H1 (cell line): ENCODE measurements at regions not wholly inside any gene's neighbourhood (a gene's known extent, or its start where the extent isn't known, plus 50 kb on each side); places are given as distances from the start of the nearest gene placed in this dataset.

Experiments used
- CTCF ChIA-PET: fragments of 300-600 bp; sonication (Branson Sonifier 250); formaldehyde crosslinking; loops from one replicate; lab custom pipeline; 2021; ENCODE audit not compliant: partially characterized antibody; lab: Charles Lee
- POLR2A ChIA-PET: fragments of 300-600 bp; sonication (Branson Sonifier 250); formaldehyde crosslinking; loops from one replicate; lab custom pipeline; 2021; ENCODE audit warnings: inconsistent platforms; ENCODE audit not compliant: partially characterized antibody; lab: Charles Lee
- DNase-seq, 2 experiments: peaks; one replicate each; pipeline versions ENCODE4 v3.0.0 to v3.0.0-alpha.2; 2010 to 2022; ENCODE audit warnings: low spot score in 2 of 2, low read depth in 1 of 2, mixed read lengths in 1 of 2
- FAIRE-seq: peaks from 2 replicates; lab custom pipeline; 2011; peaks lifted over from hg19 to GRCh38; lab: Jason Lieb, UNC
- H2AFZ ChIP-seq: 2 replicates; pipeline ENCODE4 v1.8.1; 2012; ENCODE audit warnings: low read length, inconsistent platforms
- H2AK5ac ChIP-seq: 2 replicates; pipeline ENCODE4 v1.6.1; 2013; ENCODE audit warnings: low read depth, low read length
- H2BK120ac ChIP-seq: replicated peaks from 2 replicates; pipeline ENCODE3; 2013; ENCODE audit warnings: low read depth, low read length, inconsistent platforms
- H2BK12ac ChIP-seq: 2 replicates; pipeline ENCODE4 v1.6.1; 2013; ENCODE audit warnings: low read depth, low read length
- H2BK15ac ChIP-seq: 2 replicates; pipeline ENCODE4 v1.6.1; 2013; ENCODE audit warnings: low read length
- H2BK20ac ChIP-seq: 2 replicates; pipeline ENCODE4 v1.6.1; 2013; ENCODE audit warnings: low read length
- H2BK5ac ChIP-seq: 2 replicates; pipeline ENCODE4 v1.6.1; 2013; ENCODE audit warnings: low read depth, low read length
- H3K14ac ChIP-seq: 2 replicates; pipeline ENCODE4 v1.6.1; 2013; ENCODE audit warnings: inconsistent platforms; ENCODE audit not compliant: insufficient read length
- H3K18ac ChIP-seq: 2 replicates; pipeline ENCODE4 v1.6.1; 2013; ENCODE audit warnings: low read length; ENCODE audit errors: extremely low read depth
- H3K23ac ChIP-seq: 2 replicates; pipeline ENCODE4 v1.6.1; 2013; ENCODE audit warnings: inconsistent platforms; ENCODE audit not compliant: insufficient read length
- H3K23me2 ChIP-seq: 2 replicates; pipeline ENCODE4 v1.6.1; 2013; ENCODE audit warnings: low read depth, low read length
- H3K27ac ChIP-seq: 2 replicates; pipeline ENCODE4 v1.6.1; 2011; ENCODE audit warnings: low read depth, low read length, inconsistent platforms
- H3K27me3 ChIP-seq, 4 experiments: replicated peaks in 1 of 4; 1 replicate in 1 of 4; 2 replicates in 3 of 4; pipeline versions ENCODE4 v1.6.1 to v1.8.1; 2011 to 2013; ENCODE audit warnings: low read length in 3 of 4, mild to moderate bottlenecking in 3 of 4, inconsistent platforms in 2 of 4, mixed read lengths in 2 of 4, moderate library complexity in 1 of 4; ENCODE audit not compliant: control insufficient read depth in 3 of 4, insufficient read depth in 3 of 4; ENCODE audit errors: extremely low read depth in 1 of 4
- H3K36me3 ChIP-seq, 4 experiments: 2 replicates each; pipeline versions ENCODE4 v1.6.1 to v1.8.1; 2011 to 2013; ENCODE audit warnings: mild to moderate bottlenecking in 4 of 4, low read length in 3 of 4, moderate library complexity in 2 of 4, control low read depth in 1 of 4, inconsistent platforms in 1 of 4; ENCODE audit not compliant: insufficient read depth in 4 of 4, control insufficient read depth in 2 of 4
- H3K4ac ChIP-seq: replicated peaks from 2 replicates; pipeline ENCODE3; 2013; ENCODE audit warnings: low read length, low read depth, mixed read lengths, inconsistent platforms; ENCODE audit not compliant: insufficient read length
- H3K4me1 ChIP-seq, 4 experiments: replicated peaks in 1 of 4; 1 replicate in 1 of 4; 2 replicates in 3 of 4; pipeline versions ENCODE4 v1.6.1 to v1.8.1; 2011 to 2013; ENCODE audit warnings: low read length in 3 of 4, inconsistent platforms in 2 of 4, mixed read lengths in 1 of 4; ENCODE audit not compliant: insufficient read depth in 4 of 4, control insufficient read depth in 3 of 4
- H3K4me2 ChIP-seq, 2 experiments: 2 replicates each; pipeline versions ENCODE4 v1.6.1 to v1.8.1; 2011 to 2013; ENCODE audit warnings: low read depth in 2 of 2, low read length in 2 of 2, control low read depth in 1 of 2, inconsistent platforms in 1 of 2, mild to moderate bottlenecking in 1 of 2; ENCODE audit not compliant: insufficient read depth in 1 of 2
- H3K4me3 ChIP-seq, 4 experiments: fragments of 200-600, 300-600 bp in 1 of 4; sonication (generic), shearing (Covaris generic), sonication (Bioruptor Twin) in 1 of 4; 2 replicates each; pipeline versions ENCODE4 v1.5.1 to v1.8.1; 2011 to 2016; ENCODE audit warnings: low read length in 4 of 4, low read depth in 3 of 4, control low read depth in 2 of 4, inconsistent platforms in 2 of 4, mild to moderate bottlenecking in 2 of 4, mixed read lengths in 1 of 4, moderate library complexity in 1 of 4; ENCODE audit not compliant: insufficient read depth in 2 of 4; ENCODE audit errors: extremely low read depth in 1 of 4
- H3K56ac ChIP-seq: replicated peaks from 2 replicates; pipeline ENCODE3; 2013; ENCODE audit warnings: low read depth, mild to moderate bottlenecking, mixed read lengths, low read length, inconsistent platforms; ENCODE audit not compliant: insufficient read length
- H3K79me1 ChIP-seq: 2 replicates; pipeline ENCODE4 v1.6.1; 2013; ENCODE audit warnings: low read depth, low read length, control low read depth
- H3K79me2 ChIP-seq, 2 experiments: 2 replicates each; pipeline versions ENCODE4 v1.6.1 to v1.8.1; 2012 to 2013; ENCODE audit warnings: low read length in 2 of 2, mild to moderate bottlenecking in 2 of 2, inconsistent platforms in 1 of 2; ENCODE audit not compliant: insufficient read depth in 2 of 2, control insufficient read depth in 1 of 2
- H3K9ac ChIP-seq, 4 experiments: replicated peaks in 1 of 4; 1 replicate in 1 of 4; 2 replicates in 3 of 4; pipeline versions ENCODE4 v1.6.1 to v1.8.1; 2011 to 2013; ENCODE audit warnings: low read depth in 3 of 4, low read length in 3 of 4, control low read depth in 2 of 4, mild to moderate bottlenecking in 2 of 4, moderate library complexity in 2 of 4, inconsistent platforms in 1 of 4; ENCODE audit errors: extremely low read depth in 1 of 4
- H3K9me3 ChIP-seq, 2 experiments: 2 replicates each; pipeline versions ENCODE4 v1.6.1 to v1.8.1; 2012 to 2013; ENCODE audit warnings: mild to moderate bottlenecking in 2 of 2, moderate library complexity in 2 of 2, control low read depth in 1 of 2, inconsistent platforms in 1 of 2, low read depth in 1 of 2, low read length in 1 of 2, mixed read lengths in 1 of 2; ENCODE audit not compliant: insufficient read depth in 2 of 2
- H4K20me1 ChIP-seq, 2 experiments: replicated peaks in 1 of 2; 2 replicates each; pipeline versions ENCODE3 to v1.8.1; 2011 to 2013; ENCODE audit warnings: inconsistent platforms in 2 of 2, low read length in 2 of 2, mild to moderate bottlenecking in 1 of 2; ENCODE audit not compliant: insufficient read depth in 2 of 2, control insufficient read depth in 1 of 2
- H4K5ac ChIP-seq: 2 replicates; pipeline ENCODE4 v1.6.1; 2013; ENCODE audit warnings: low read length, low read depth, mixed read lengths, inconsistent platforms; ENCODE audit not compliant: insufficient read length
- H4K8ac ChIP-seq: 2 replicates; pipeline ENCODE4 v1.8.0; 2013; ENCODE audit warnings: mild to moderate bottlenecking, moderate library complexity, low read length, inconsistent platforms; ENCODE audit not compliant: insufficient read depth; ENCODE audit errors: extremely low read depth
- H4K91ac ChIP-seq: replicated peaks from 2 replicates; pipeline ENCODE3; 2013; ENCODE audit warnings: low read length, mixed read lengths, inconsistent platforms; ENCODE audit not compliant: insufficient read length
- ATF3 ChIP-seq: IDR thresholded peaks from 2 replicates; pipeline ENCODE4 v1.6.1; 2011; ENCODE audit warnings: low read depth, mild to moderate bottlenecking, low read length; ENCODE audit not compliant: insufficient read depth
- CBX5 ChIP-seq: fragments of 300-800, 300-1000 bp; sonication (generic); IDR thresholded peaks from 2 replicates; pipeline ENCODE4 v1.7.1; 2016; ENCODE audit warnings: antibody characterized with exemption, low read length, low read depth
- EP300 ChIP-seq, 2 experiments: IDR thresholded peaks; 1 replicate in 1 of 2; 2 replicates in 1 of 2; pipeline ENCODE4 v1.6.1; 2011 to 2012; ENCODE audit warnings: low read depth in 2 of 2, low read length in 2 of 2, mild to moderate bottlenecking in 2 of 2, borderline replicate concordance in 1 of 2, inconsistent platforms in 1 of 2, moderate library complexity in 1 of 2
- FOSL1 ChIP-seq: IDR thresholded peaks from 2 replicates; pipeline ENCODE4 v1.6.1; 2011; ENCODE audit warnings: mild to moderate bottlenecking, low read depth, low read length, moderate library complexity; ENCODE audit not compliant: insufficient read depth
- HDAC2 ChIP-seq, 2 experiments: fragments of 300-600 bp in 1 of 2; sonication (generic) in 1 of 2; IDR thresholded peaks; 2 replicates each; pipeline ENCODE4 v1.6.1; 2011 to 2012; ENCODE audit warnings: low read depth in 2 of 2, low read length in 2 of 2, mild to moderate bottlenecking in 2 of 2, moderate library complexity in 2 of 2, borderline replicate concordance in 1 of 2, inconsistent platforms in 1 of 2
- KDM5A ChIP-seq: fragments of 200-600 bp; IDR thresholded peaks from 2 replicates; pipeline ENCODE4 v1.7.1; 2012; ENCODE audit warnings: mild to moderate bottlenecking, low read length, inconsistent platforms, mixed read lengths
- SAP30 ChIP-seq: fragments of 300-600 bp; sonication (generic); IDR thresholded peaks from 2 replicates; pipeline ENCODE4 v1.7.1; 2012; ENCODE audit warnings: low read length, moderate library complexity, mild to moderate bottlenecking, inconsistent platforms; ENCODE audit not compliant: insufficient read depth, insufficient replicate concordance
- SRF ChIP-seq: IDR thresholded peaks from 2 replicates; pipeline ENCODE4 v1.6.1; 2011; ENCODE audit warnings: mild to moderate bottlenecking, low read depth, low read length, moderate library complexity
- TAF1 ChIP-seq: IDR thresholded peaks from 2 replicates; pipeline ENCODE4 v1.6.1; 2011; ENCODE audit warnings: mild to moderate bottlenecking, low read depth, low read length
- WGBS, 2 experiments: shearing (Covaris generic) in 1 of 2; methylation state at CpG; one replicate each; pipeline versions ENCODE4 v1.1.6 to v1.1.7; 2013 to 2015; ENCODE audit warnings: low lambda C conversion rate in 2 of 2, mixed read lengths in 2 of 2, inconsistent platforms in 1 of 2, low coverage in 1 of 2, missing lambda C conversion rate in 1 of 2; ENCODE audit not compliant: insufficient replicate concordance in 2 of 2, insufficient coverage in 1 of 2, insufficient read length in 1 of 2; ENCODE audit errors: extremely low coverage in 1 of 2, missing lambda C conversion rate in 1 of 2; 5-methylcytosine and 5-hydroxymethylcytosine counted together
- TF ChIP-seq, protein P1 (sequence below), 3 experiments: IDR thresholded peaks; 1 replicate in 2 of 3; 2 replicates in 1 of 3; pipeline versions ENCODE4 v1.5.1 to v1.6.1; 2011; ENCODE audit warnings: low read length in 3 of 3, mild to moderate bottlenecking in 3 of 3, inconsistent platforms in 2 of 3, low read depth in 1 of 3, moderate library complexity in 1 of 3; ENCODE audit not compliant: insufficient read depth in 1 of 3; ENCODE audit errors: control extremely low read depth in 1 of 3

DNA sequence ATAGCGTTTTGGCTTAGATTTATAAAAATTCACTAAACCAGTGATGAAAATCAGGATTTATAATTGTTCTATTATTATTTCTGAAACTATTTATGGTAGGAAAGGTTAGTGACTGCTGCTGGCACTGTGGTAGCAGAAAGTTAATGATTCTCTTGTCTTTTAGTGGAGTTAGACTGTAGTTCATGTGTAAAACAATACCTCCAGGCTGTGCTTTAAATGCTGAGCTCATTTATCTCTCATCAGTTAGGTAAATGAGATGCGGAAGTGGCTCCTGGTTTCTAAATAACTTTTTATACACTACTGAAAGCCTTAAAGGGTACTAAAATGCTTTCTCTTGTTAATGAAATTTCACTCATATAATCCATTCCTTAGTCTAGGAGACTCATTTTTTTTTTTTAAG is 326.8 kb upstream of the POT1 start:
- Histone ChIP-seq H2AK5ac (no peak overlapping the region), H4K91ac (no peak overlapping the region), H4K5ac (no peak overlapping the region), H4K20me1 (no peaks in the 10 kb centered on the region), H3K4me2 (no peak overlapping the region; a peak in 1 of 4 replicates), H3K18ac (no peak overlapping the region), H3K23ac (no peak overlapping the region), H2BK5ac (no peak overlapping the region), H3K56ac (no peak overlapping the region), H2BK15ac (no peak overlapping the region), H2BK120ac (no peak overlapping the region), H3K27me3 (no peaks in the 10 kb centered on the region), H2BK20ac (no peak overlapping the region), H3K79me2 (no peaks in the 10 kb centered on the region), H3K4ac (no peak overlapping the region), H3K4me3 (no peak overlapping the region), H3K27ac (no peak overlapping the region), H2AFZ (no peak overlapping the region), H3K4me1 (peaks cover 0 to 25% (median 6%) of the 10 kb centered on the region in 4 experiments; a peak in 5 of 7 replicates), H3K9me3 (no peaks in the 10 kb centered on the region), H3K9ac (no peak overlapping the region), H3K23me2 (peaks cover 4% of the 10 kb centered on the region), H3K14ac (no peak overlapping the region), H3K36me3 (no peaks in the 10 kb centered on the region), H3K79me1 (no peaks in the 10 kb centered on the region), H2BK12ac (no peak overlapping the region), H4K8ac (no peak overlapping the region)
- POLR2A ChIA-PET = interaction anchor here (0.7 kb wide), 1 partner anchor 11 kb away, joined by 5 read pairs; no protein-coding TSS in a partner anchor
- FAIRE-seq (no peak), DNase-seq (no peak)
- CTCF ChIA-PET = interaction anchor here (2.1 kb wide), 1 partner anchor 10 kb away, joined by 8 read pairs; no protein-coding TSS in a partner anchor
- WGBS, 2 experiments = 70% methylated on average over 2 of the region's 2 CpGs; no CpG with 5 or more reads in 1 of the 2 experiments
- no peak for TF ChIP-seq HDAC2 (IDR thresholded peaks at IDR 0.05; ENCODE audit: borderline replicate concordance in 1 of 2, low read depth in 2 of 2, low read length in 2 of 2)
- no peak for TF ChIP-seq SAP30
- no peak for TF ChIP-seq EP300 (IDR thresholded peaks at IDR 0.05; ENCODE audit: borderline replicate concordance in 1 of 2, low read depth in 2 of 2, low read length in 2 of 2)
- no peak for TF ChIP-seq KDM5A
- TF ChIP-seq TAF1 = no peak
- TF ChIP-seq, protein P1, sequence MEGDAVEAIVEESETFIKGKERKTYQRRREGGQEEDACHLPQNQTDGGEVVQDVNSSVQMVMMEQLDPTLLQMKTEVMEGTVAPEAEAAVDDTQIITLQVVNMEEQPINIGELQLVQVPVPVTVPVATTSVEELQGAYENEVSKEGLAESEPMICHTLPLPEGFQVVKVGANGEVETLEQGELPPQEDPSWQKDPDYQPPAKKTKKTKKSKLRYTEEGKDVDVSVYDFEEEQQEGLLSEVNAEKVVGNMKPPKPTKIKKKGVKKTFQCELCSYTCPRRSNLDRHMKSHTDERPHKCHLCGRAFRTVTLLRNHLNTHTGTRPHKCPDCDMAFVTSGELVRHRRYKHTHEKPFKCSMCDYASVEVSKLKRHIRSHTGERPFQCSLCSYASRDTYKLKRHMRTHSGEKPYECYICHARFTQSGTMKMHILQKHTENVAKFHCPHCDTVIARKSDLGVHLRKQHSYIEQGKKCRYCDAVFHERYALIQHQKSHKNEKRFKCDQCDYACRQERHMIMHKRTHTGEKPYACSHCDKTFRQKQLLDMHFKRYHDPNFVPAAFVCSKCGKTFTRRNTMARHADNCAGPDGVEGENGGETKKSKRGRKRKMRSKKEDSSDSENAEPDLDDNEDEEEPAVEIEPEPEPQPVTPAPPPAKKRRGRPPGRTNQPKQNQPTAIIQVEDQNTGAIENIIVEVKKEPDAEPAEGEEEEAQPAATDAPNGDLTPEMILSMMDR (IDR thresholded peaks at IDR 0.05; ENCODE audit: control extremely low read depth in 1 of 3, insufficient read depth in 1 of 3, low read depth in 1 of 3, low read length in 3 of 3) = no peak
- no peak for TF ChIP-seq FOSL1
- no peak for TF ChIP-seq SRF
- TF ChIP-seq CBX5 = no peak
- TF ChIP-seq ATF3 = no peak
